Liver (tissue), 3 donors: ENCODE measurements at regions not wholly inside any gene's neighbourhood (a gene's known extent, or its start where the extent isn't known, plus 50 kb on each side); places are given as distances from the start of the nearest gene placed in this dataset.

Source experiments
- CTCF ChIP-seq: fragments of 150-350 bp; IDR thresholded peaks from 2 replicates; pipeline ENCODE4 v1.5.1; 2017; ENCODE audit warnings: improper control_type of control experiment, low read depth, low read length; ENCODE audit not compliant: missing input control
- EGR1 ChIP-seq, 2 donors: IDR thresholded peaks; 2 replicates each; pipeline ENCODE4 v1.6.1; 2016 to 2018; ENCODE audit warnings: antibody characterized with exemption in 2 of 2, low read depth in 2 of 2
- JUND ChIP-seq, 2 donors: IDR thresholded peaks; 2 replicates each; pipeline ENCODE4 v1.6.1; 2016; ENCODE audit warnings: antibody characterized with exemption in 2 of 2
- RAD21 ChIP-seq, 2 donors: IDR thresholded peaks; 2 replicates each; pipeline ENCODE4 v1.6.1; 2016; ENCODE audit warnings: antibody characterized with exemption in 2 of 2, mild to moderate bottlenecking in 2 of 2
- RXRA ChIP-seq, 2 donors: IDR thresholded peaks; 2 replicates each; pipeline ENCODE4 v1.6.1; 2017 to 2018; ENCODE audit warnings: antibody characterized with exemption in 2 of 2, mild to moderate bottlenecking in 1 of 2
- TF ChIP-seq, protein P1 (sequence below): IDR thresholded peaks from 2 replicates; pipeline ENCODE4 v1.6.1; 2016; ENCODE audit warnings: antibody characterized with exemption, mild to moderate bottlenecking
- donor health status: healthy.
- donor health status: healthy.

DNA sequence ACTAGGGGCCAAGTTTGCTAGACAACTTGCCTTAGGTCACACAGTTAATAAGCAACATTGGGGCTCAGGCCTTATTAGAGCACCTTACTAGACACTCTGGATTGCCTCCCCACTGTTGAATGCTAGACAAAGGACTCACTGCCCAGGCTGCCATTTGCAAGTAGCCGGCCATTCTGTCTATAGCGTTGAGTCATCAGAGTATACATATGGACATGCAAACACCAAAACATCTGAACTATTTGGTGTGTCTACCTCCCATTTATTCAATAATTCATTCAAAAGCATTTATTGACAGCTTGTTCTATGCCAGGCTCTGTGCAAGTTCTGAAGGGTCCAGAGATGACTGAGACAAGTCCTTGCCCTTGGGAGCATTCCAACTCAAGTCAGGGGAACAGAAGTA lies 181.4 kb upstream of the DPT start:
- no peak for TF ChIP-seq EGR1 (IDR thresholded peaks at IDR 0.05; ENCODE audit: low read depth in 2 of 2)
- TF ChIP-seq CTCF = no peak
- TF ChIP-seq RAD21 (IDR thresholded peaks at IDR 0.05) = no peak
- no peak for TF ChIP-seq JUND (IDR thresholded peaks at IDR 0.05)
- no peak for TF ChIP-seq RXRA (IDR thresholded peaks at IDR 0.05)
- TF ChIP-seq, protein P1, sequence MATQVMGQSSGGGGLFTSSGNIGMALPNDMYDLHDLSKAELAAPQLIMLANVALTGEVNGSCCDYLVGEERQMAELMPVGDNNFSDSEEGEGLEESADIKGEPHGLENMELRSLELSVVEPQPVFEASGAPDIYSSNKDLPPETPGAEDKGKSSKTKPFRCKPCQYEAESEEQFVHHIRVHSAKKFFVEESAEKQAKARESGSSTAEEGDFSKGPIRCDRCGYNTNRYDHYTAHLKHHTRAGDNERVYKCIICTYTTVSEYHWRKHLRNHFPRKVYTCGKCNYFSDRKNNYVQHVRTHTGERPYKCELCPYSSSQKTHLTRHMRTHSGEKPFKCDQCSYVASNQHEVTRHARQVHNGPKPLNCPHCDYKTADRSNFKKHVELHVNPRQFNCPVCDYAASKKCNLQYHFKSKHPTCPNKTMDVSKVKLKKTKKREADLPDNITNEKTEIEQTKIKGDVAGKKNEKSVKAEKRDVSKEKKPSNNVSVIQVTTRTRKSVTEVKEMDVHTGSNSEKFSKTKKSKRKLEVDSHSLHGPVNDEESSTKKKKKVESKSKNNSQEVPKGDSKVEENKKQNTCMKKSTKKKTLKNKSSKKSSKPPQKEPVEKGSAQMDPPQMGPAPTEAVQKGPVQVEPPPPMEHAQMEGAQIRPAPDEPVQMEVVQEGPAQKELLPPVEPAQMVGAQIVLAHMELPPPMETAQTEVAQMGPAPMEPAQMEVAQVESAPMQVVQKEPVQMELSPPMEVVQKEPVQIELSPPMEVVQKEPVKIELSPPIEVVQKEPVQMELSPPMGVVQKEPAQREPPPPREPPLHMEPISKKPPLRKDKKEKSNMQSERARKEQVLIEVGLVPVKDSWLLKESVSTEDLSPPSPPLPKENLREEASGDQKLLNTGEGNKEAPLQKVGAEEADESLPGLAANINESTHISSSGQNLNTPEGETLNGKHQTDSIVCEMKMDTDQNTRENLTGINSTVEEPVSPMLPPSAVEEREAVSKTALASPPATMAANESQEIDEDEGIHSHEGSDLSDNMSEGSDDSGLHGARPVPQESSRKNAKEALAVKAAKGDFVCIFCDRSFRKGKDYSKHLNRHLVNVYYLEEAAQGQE = no peak
